ENCODE measurements at regions not wholly inside any gene's neighbourhood (a gene's known extent, or its start where the extent isn't known, plus 50 kb on each side); places are given as distances from the start of the nearest gene placed in this dataset.
"Not testable (repeated sequence)": the region's sequence is repeated elsewhere in the genome, so short reads cannot be mapped to it uniquely, and the experiment has no call there.

- H3K27me3 Mint-ChIP-seq = no peaks in the 10 kb centered on the region
- ATAC-seq (no peak), DNase-seq (no peak)
- no peaks in the 10 kb centered on the region for H3K9me3 Mint-ChIP-seq (ENCODE audit: low read depth)
- H3K27ac Mint-ChIP-seq = no peak overlapping the region
- ChIA-PET CTCF (no interaction called here), POLR2A (no interaction called here)
- intact Hi-C loops (cut with DNase I, micrococcal nuclease) = no loop called here
- H3K36me3 Mint-ChIP-seq (ENCODE audit: low read depth) = no peaks in the 10 kb centered on the region
- H3K4me1 Mint-ChIP-seq = no peaks in the 10 kb centered on the region
- no peak overlapping the region for H3K4me3 Mint-ChIP-seq
Observed at GRCh38 chr7:120170834-120171233, 102.1 kb upstream of the KCND2 start.

- no peaks in the 10 kb centered on the region for H3K9me3 Mint-ChIP-seq (ENCODE audit: low read depth)
Observed at GRCh38 chr7:120171406-120171805, 101.6 kb upstream of the KCND2 start.

GRCh38 chr7:120180221-120180620 is 92.8 kb upstream of the KCND2 start:
- POLR2A ChIA-PET = no interaction called here
- ATAC-seq (no peak), DNase-seq (no peak)
- Mint-ChIP-seq H3K36me3 (ENCODE audit: low read depth) (no peaks in the 10 kb centered on the region), H3K4me1 (no peaks in the 10 kb centered on the region), H3K27ac (no peak overlapping the region), H3K9me3 (ENCODE audit: low read depth) (peaks cover 6% of the 10 kb centered on the region), H3K27me3 (no peaks in the 10 kb centered on the region), H3K4me3 (no peak overlapping the region)
- intact Hi-C loops (cut with DNase I, micrococcal nuclease) = no loop called here
- CTCF ChIA-PET = no interaction called here

More at GRCh38 chr7:120171406-120171805, 101.6 kb upstream of the KCND2 start:
- ChIA-PET POLR2A (no interaction called here), CTCF (no interaction called here)
- no peak for DNase-seq
- H3K27ac Mint-ChIP-seq = no peak overlapping the region
- no peaks in the 10 kb centered on the region for H3K4me1 Mint-ChIP-seq
- H3K27me3 Mint-ChIP-seq = no peaks in the 10 kb centered on the region
- no peaks in the 10 kb centered on the region for H3K36me3 Mint-ChIP-seq (ENCODE audit: low read depth)
- intact Hi-C loops (cut with DNase I, micrococcal nuclease) = no loop called here
- no peak overlapping the region for H3K4me3 Mint-ChIP-seq
- no peak for ATAC-seq

GRCh38 chr7:120181499-120181898 is 91.5 kb upstream of the KCND2 start:
- Mint-ChIP-seq H3K9me3 (ENCODE audit: low read depth) (peaks cover 6% of the 10 kb centered on the region), H3K4me1 (no peaks in the 10 kb centered on the region), H3K36me3 (ENCODE audit: low read depth) (no peaks in the 10 kb centered on the region), H3K27me3 (no peaks in the 10 kb centered on the region), H3K4me3 (no peak overlapping the region), H3K27ac (no peak overlapping the region)
- intact Hi-C loops (cut with DNase I, micrococcal nuclease) = no loop called here
- ATAC-seq (no peak), DNase-seq (no peak)
- ChIA-PET POLR2A (no interaction called here), CTCF (no interaction called here)

GRCh38 chr7:120184866-120185265 is 88.1 kb upstream of the KCND2 start:
- no peak overlapping the region for H3K27ac Mint-ChIP-seq
- intact Hi-C loops (cut with DNase I, micrococcal nuclease) = no loop called here

GRCh38 chr7:120185940-120186682 is 86.9 kb upstream of the KCND2 start:
- Mint-ChIP-seq H3K27ac (no peak overlapping the region), H3K4me1 (no peaks in the 10 kb centered on the region), H3K27me3 (no peaks in the 10 kb centered on the region), H3K36me3 (ENCODE audit: low read depth) (no peaks in the 10 kb centered on the region), H3K4me3 (no peak overlapping the region), H3K9me3 (ENCODE audit: low read depth) (peaks cover 6% of the 10 kb centered on the region)
- ATAC-seq = no peak
- ChIA-PET CTCF (interaction anchor here (1.0 kb wide), 1 partner anchor 619 kb away, joined by 3 read pairs; no protein-coding TSS in a partner anchor), POLR2A (no interaction called here)
- DNase-seq = no peak
- intact Hi-C loops (cut with DNase I, micrococcal nuclease) = no loop called here

More at GRCh38 chr7:120184866-120185265, 88.1 kb upstream of the KCND2 start:
- POLR2A ChIA-PET = no interaction called here
- Mint-ChIP-seq H3K4me3 (no peak overlapping the region), H3K9me3 (ENCODE audit: low read depth) (peaks cover 6% of the 10 kb centered on the region), H3K36me3 (ENCODE audit: low read depth) (no peaks in the 10 kb centered on the region), H3K4me1 (no peaks in the 10 kb centered on the region), H3K27me3 (no peaks in the 10 kb centered on the region)
- CTCF ChIA-PET = no interaction called here
- DNase-seq = no peak
- no peak for ATAC-seq

- H3K4me3 Mint-ChIP-seq = no peak overlapping the region
- CTCF ChIA-PET = interaction anchor here (1.0 kb wide), 1 partner anchor 619 kb away, joined by 3 read pairs; no protein-coding TSS in a partner anchor
- H3K4me1 Mint-ChIP-seq = no peaks in the 10 kb centered on the region
- ATAC-seq (no peak), DNase-seq (no peak)
- intact Hi-C loops (cut with DNase I, micrococcal nuclease) = no loop called here
- H3K9me3 Mint-ChIP-seq (ENCODE audit: low read depth) = peaks cover 6% of the 10 kb centered on the region
- H3K36me3 Mint-ChIP-seq (ENCODE audit: low read depth) = no peaks in the 10 kb centered on the region
- H3K27ac Mint-ChIP-seq = no peak overlapping the region
- no peaks in the 10 kb centered on the region for H3K27me3 Mint-ChIP-seq
- POLR2A ChIA-PET = no interaction called here
Observed at GRCh38 chr7:120186688-120187087, 86.3 kb upstream of the KCND2 start.

- Mint-ChIP-seq H3K4me1 (no peaks in the 10 kb centered on the region), H3K4me3 (no peak overlapping the region), H3K36me3 (ENCODE audit: low read depth) (no peaks in the 10 kb centered on the region), H3K9me3 (ENCODE audit: low read depth) (peaks cover 7% of the 10 kb centered on the region), H3K27me3 (no peaks in the 10 kb centered on the region), H3K27ac (no peak overlapping the region)
- intact Hi-C loops (cut with DNase I, micrococcal nuclease) = no loop called here
- ChIA-PET POLR2A (interaction anchor here (0.7 kb wide), 1 partner anchor 53 kb away, joined by 4 read pairs; no protein-coding TSS in a partner anchor), CTCF (interaction anchor here (1.3 kb wide), 1 partner anchor 11 kb away, joined by 3 read pairs; no protein-coding TSS in a partner anchor)
- ATAC-seq (no peak), DNase-seq (no peak)
Observed at GRCh38 chr7:120189623-120190022, 83.4 kb upstream of the KCND2 start.

- POLR2A ChIA-PET = no interaction called here
- H3K27me3 Mint-ChIP-seq = no peaks in the 10 kb centered on the region
- no peaks in the 10 kb centered on the region for H3K36me3 Mint-ChIP-seq (ENCODE audit: low read depth)
- ATAC-seq (no peak), DNase-seq (no peak)
- H3K4me3 Mint-ChIP-seq = no peak overlapping the region
- peaks cover 5% of the 10 kb centered on the region for H3K9me3 Mint-ChIP-seq (ENCODE audit: low read depth)
- H3K4me1 Mint-ChIP-seq = no peaks in the 10 kb centered on the region
- intact Hi-C loops (cut with DNase I, micrococcal nuclease) = no loop called here
- CTCF ChIA-PET = interaction anchor here (1.3 kb wide), 1 partner anchor 11 kb away, joined by 3 read pairs; no protein-coding TSS in a partner anchor
- H3K27ac Mint-ChIP-seq = no peak overlapping the region
Observed at GRCh38 chr7:120190109-120190508, 82.9 kb upstream of the KCND2 start.

GRCh38 chr7:120190566-120190965 is 82.4 kb upstream of the KCND2 start:
- Mint-ChIP-seq H3K4me3 (no peak overlapping the region), H3K4me1 (no peaks in the 10 kb centered on the region), H3K9me3 (ENCODE audit: low read depth) (peaks cover 6% of the 10 kb centered on the region), H3K27me3 (no peaks in the 10 kb centered on the region), H3K36me3 (ENCODE audit: low read depth) (no peaks in the 10 kb centered on the region), H3K27ac (no peak overlapping the region)
- no peak for DNase-seq
- ChIA-PET CTCF (no interaction called here), POLR2A (no interaction called here)
- ATAC-seq = no peak
- intact Hi-C loops (cut with DNase I, micrococcal nuclease) = no loop called here

- H3K9me3 Mint-ChIP-seq (ENCODE audit: low read depth); H3K36me3 Mint-ChIP-seq (ENCODE audit: low read depth); H3K4me1 Mint-ChIP-seq; intact Hi-C loops (cut with DNase I, micrococcal nuclease); H3K27me3 Mint-ChIP-seq; H3K27ac Mint-ChIP-seq; CTCF ChIA-PET; ATAC-seq; DNase-seq; H3K4me3 Mint-ChIP-seq: not testable (repeated sequence)
- POLR2A ChIA-PET = interaction anchor here (0.7 kb wide), 1 partner anchor 434 kb away, joined by 3 read pairs; no protein-coding TSS in a partner anchor
Observed at GRCh38 chr7:120191423-120191822, 81.6 kb upstream of the KCND2 start.

- Mint-ChIP-seq H3K36me3 (ENCODE audit: low read depth) (no peaks in the 10 kb centered on the region), H3K4me1 (no peaks in the 10 kb centered on the region), H3K9me3 (ENCODE audit: low read depth) (peaks cover 2% of the 10 kb centered on the region), H3K27ac (no peak overlapping the region), H3K4me3 (no peak overlapping the region), H3K27me3 (no peaks in the 10 kb centered on the region)
- intact Hi-C loops (cut with DNase I, micrococcal nuclease) = no loop called here
- ATAC-seq = no peak
- DNase-seq = no peak
- ChIA-PET POLR2A (no interaction called here), CTCF (no interaction called here)
Observed at GRCh38 chr7:120201290-120201689, 71.7 kb upstream of the KCND2 start.

All from activated CD4-positive, alpha-beta T cell treated with anti-CD3 and anti-CD28 coated beads for 36 hours (primary cell).